GM23338 (cell line): ENCODE measurements at regions not wholly inside any gene's neighbourhood (a gene's known extent, or its start where the extent isn't known, plus 50 kb on each side); places are given as distances from the start of the nearest gene placed in this dataset.
A peak's percentile ranks its signal among the peaks of the same experiment; 100 is the strongest.

Experiments used
- ATAC-seq: fragments of 200-7000 bp; cut with Tn5 transposase; 3 replicates; pipeline ENCODE4 v1.9.1; 2020
- DNase-seq: peaks from one replicate; pipeline ENCODE4 v3.0.0-alpha.2; 2015; ENCODE audit warnings: low spot score
- H2AFZ ChIP-seq: fragments of 200-600 bp; sonication (generic); 2 replicates; pipeline ENCODE4 v1.8.0; 2016; ENCODE audit warnings: antibody characterized with exemption, mild to moderate bottlenecking, moderate library complexity
- H3F3A ChIP-seq: fragments of 200-600 bp; sonication (generic); replicated peaks from 2 replicates; pipeline ENCODE4 v1.8.0; 2017; ENCODE audit warnings: antibody characterized with exemption, mixed run types, low read depth
- H3K27ac ChIP-seq: fragments of 200-600 bp; sonication (generic); 2 replicates; pipeline ENCODE4 v1.6.1; 2016; ENCODE audit warnings: low read depth
- H3K27me3 ChIP-seq: fragments of 200-600 bp; sonication (generic); 2 replicates; pipeline ENCODE4 v1.8.0; 2016; ENCODE audit warnings: mild to moderate bottlenecking, mixed run types, moderate library complexity; ENCODE audit not compliant: insufficient read depth
- H3K36me3 ChIP-seq: fragments of 200-600 bp; sonication (generic); 2 replicates; pipeline ENCODE4 v1.8.0; 2016; ENCODE audit warnings: mild to moderate bottlenecking; ENCODE audit not compliant: insufficient read depth
- H3K4me1 ChIP-seq: fragments of 200-600 bp; sonication (generic); 2 replicates; pipeline ENCODE4 v1.8.0; 2016; ENCODE audit warnings: mild to moderate bottlenecking, moderate library complexity; ENCODE audit not compliant: insufficient read depth
- H3K4me2 ChIP-seq: fragments of 200-600 bp; sonication (generic); 2 replicates; pipeline ENCODE4 v1.7.1; 2017; ENCODE audit warnings: mixed run types
- H3K4me3 ChIP-seq: fragments of 200-600 bp; sonication (generic); 2 replicates; pipeline ENCODE4 v1.6.1; 2016; ENCODE audit warnings: mixed run types
- H3K79me2 ChIP-seq: fragments of 200-600 bp; sonication (generic); replicated peaks from 2 replicates; pipeline ENCODE4 v1.8.0; 2017; ENCODE audit warnings: mild to moderate bottlenecking; ENCODE audit not compliant: insufficient read depth
- H3K9me2 ChIP-seq: fragments of 200-600 bp; sonication (generic); 2 replicates; pipeline ENCODE4 v1.8.0; 2017; ENCODE audit not compliant: insufficient read depth
- H4K20me1 ChIP-seq: fragments of 200-600 bp; sonication (generic); replicated peaks from 2 replicates; pipeline ENCODE4 v1.8.0; 2017; ENCODE audit warnings: mild to moderate bottlenecking; ENCODE audit not compliant: insufficient read depth
- H3K27ac Mint-ChIP-seq: 2 replicates; pipeline ENCODE4 v1.8.0; 2020; ENCODE audit warnings: inconsistent platforms, mild to moderate bottlenecking, moderate library complexity, mixed read lengths
- H3K27me3 Mint-ChIP-seq: 3 replicates; pipeline ENCODE4 v1.8.0; 2022; ENCODE audit warnings: low read depth, mild to moderate bottlenecking, moderate library complexity, mixed read lengths, inconsistent platforms; ENCODE audit not compliant: insufficient read depth, poor library complexity
- H3K36me3 Mint-ChIP-seq: 3 replicates; pipeline ENCODE4 v1.8.0; 2021; ENCODE audit warnings: low read depth, mild to moderate bottlenecking, inconsistent platforms, moderate library complexity, mixed read lengths
- H3K4me1 Mint-ChIP-seq: 3 replicates; pipeline ENCODE4 v1.8.0; 2020; ENCODE audit warnings: mild to moderate bottlenecking, inconsistent platforms, mixed read lengths
- H3K4me3 Mint-ChIP-seq: 3 replicates; pipeline ENCODE4 v1.8.0; 2021; ENCODE audit warnings: moderate library complexity, mild to moderate bottlenecking, inconsistent platforms, mixed read lengths
- H3K9me3 Mint-ChIP-seq: 3 replicates; pipeline ENCODE4 v1.8.0; 2020; ENCODE audit warnings: moderate library complexity, mild to moderate bottlenecking, inconsistent platforms, mixed read lengths
- CREB1 ChIP-seq: fragments of 250-450 bp; sonication (Bioruptor Pico); IDR thresholded peaks from 2 replicates; pipeline ENCODE4 v1.5.0; 2020; ENCODE audit warnings: low read depth, mild to moderate bottlenecking, moderate library complexity
- ETS1 ChIP-seq: IDR thresholded peaks from 2 replicates; pipeline ENCODE4 v1.6.1; 2016; ENCODE audit warnings: antibody characterized with exemption
- JUNB ChIP-seq: IDR thresholded peaks from one replicate; pipeline ENCODE4 v1.6.1; 2016; ENCODE audit warnings: antibody characterized with exemption; ENCODE audit not compliant: unreplicated experiment
- NANOG ChIP-seq: IDR thresholded peaks from 2 replicates; pipeline ENCODE4 v1.6.1; 2016; ENCODE audit warnings: antibody characterized with exemption, borderline replicate concordance
- POLR2AphosphoS5 ChIP-seq: IDR thresholded peaks from 2 replicates; pipeline ENCODE4 v1.6.1; 2016; ENCODE audit warnings: antibody characterized with exemption, low read depth
- STAT1 ChIP-seq: IDR thresholded peaks from one replicate; pipeline ENCODE4 v1.6.1; 2016; ENCODE audit warnings: antibody characterized with exemption; ENCODE audit not compliant: unreplicated experiment
- ZNF331 ChIP-seq: fragments of 250-450 bp; sonication (Bioruptor Pico); IDR thresholded peaks from 2 replicates; pipeline ENCODE4 v1.5.0; 2020; ENCODE audit warnings: low read depth, mild to moderate bottlenecking, moderate library complexity
- ZNF462 ChIP-seq: fragments of 250-450 bp; sonication (Bioruptor Pico); IDR thresholded peaks from 2 replicates; pipeline ENCODE4 v1.5.0; 2020; ENCODE audit warnings: mild to moderate bottlenecking, moderate library complexity
- TF ChIP-seq, protein P1 (sequence below), 2 experiments: fragments of 200-600 bp in 1 of 2; sonication (generic) in 1 of 2; conservative IDR thresholded peaks; 2 replicates each; pipeline versions ENCODE4 v1.5.1 to v1.6.1; 2016 to 2017; ENCODE audit warnings: antibody characterized with exemption in 2 of 2, low read depth in 2 of 2, mild to moderate bottlenecking in 2 of 2, moderate library complexity in 1 of 2

DNA sequence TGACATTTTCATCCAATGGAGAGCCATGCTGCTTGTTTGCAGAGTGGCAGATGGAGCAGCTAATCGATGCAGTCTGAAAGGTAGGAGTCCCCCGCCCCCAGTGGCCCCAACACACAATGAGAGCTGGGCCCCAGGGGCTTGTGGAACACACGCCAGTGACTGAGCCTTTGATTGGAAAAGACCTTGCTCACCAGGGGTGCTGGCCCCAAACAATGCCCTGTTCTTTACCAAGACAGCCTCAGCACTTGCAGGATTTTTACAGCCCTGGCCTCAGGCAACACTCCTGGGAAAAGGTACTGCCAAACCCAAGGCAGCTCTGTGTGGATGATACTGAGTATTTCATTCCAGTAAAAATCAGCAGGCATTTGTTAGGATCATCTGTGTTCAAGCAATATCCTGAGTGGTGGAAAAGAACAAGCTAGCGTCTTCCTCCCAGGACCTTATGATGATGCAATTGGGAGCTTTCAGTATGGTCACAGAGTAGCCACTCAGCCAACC is 276.8 kb upstream of the CLINT1 start:
- peak; percentile 77 for DNase-seq
- Histone ChIP-seq H3K79me2 (no peaks in the 10 kb centered on the region), H3K27ac (no peak overlapping the region), H3K9me2 (peaks cover 5% of the 10 kb centered on the region; the same call in 1 of the 2 replicates), H3K27me3 (no peaks in the 10 kb centered on the region), H3K4me1 (peaks cover 20% of the 10 kb centered on the region), H3K4me2 (peak overlapping the region; percentile 45; the same call in 1 of the 2 replicates), H4K20me1 (no peaks in the 10 kb centered on the region), H2AFZ (peak overlapping the region; percentile 77), H3F3A (no peaks in the 10 kb centered on the region), H3K36me3 (no peaks in the 10 kb centered on the region), H3K4me3 (no peak overlapping the region)
- TF ChIP-seq POLR2AphosphoS5 (no peak), NANOG (no peak), ZNF331 (CRISPR knock-in tag) (no peak), ETS1 (no peak)
- TF ChIP-seq, protein P1, sequence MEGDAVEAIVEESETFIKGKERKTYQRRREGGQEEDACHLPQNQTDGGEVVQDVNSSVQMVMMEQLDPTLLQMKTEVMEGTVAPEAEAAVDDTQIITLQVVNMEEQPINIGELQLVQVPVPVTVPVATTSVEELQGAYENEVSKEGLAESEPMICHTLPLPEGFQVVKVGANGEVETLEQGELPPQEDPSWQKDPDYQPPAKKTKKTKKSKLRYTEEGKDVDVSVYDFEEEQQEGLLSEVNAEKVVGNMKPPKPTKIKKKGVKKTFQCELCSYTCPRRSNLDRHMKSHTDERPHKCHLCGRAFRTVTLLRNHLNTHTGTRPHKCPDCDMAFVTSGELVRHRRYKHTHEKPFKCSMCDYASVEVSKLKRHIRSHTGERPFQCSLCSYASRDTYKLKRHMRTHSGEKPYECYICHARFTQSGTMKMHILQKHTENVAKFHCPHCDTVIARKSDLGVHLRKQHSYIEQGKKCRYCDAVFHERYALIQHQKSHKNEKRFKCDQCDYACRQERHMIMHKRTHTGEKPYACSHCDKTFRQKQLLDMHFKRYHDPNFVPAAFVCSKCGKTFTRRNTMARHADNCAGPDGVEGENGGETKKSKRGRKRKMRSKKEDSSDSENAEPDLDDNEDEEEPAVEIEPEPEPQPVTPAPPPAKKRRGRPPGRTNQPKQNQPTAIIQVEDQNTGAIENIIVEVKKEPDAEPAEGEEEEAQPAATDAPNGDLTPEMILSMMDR (conservative IDR thresholded peaks at IDR 0.05; ENCODE audit: low read depth in 2 of 2), result no peak
- H3K4me1 Mint-ChIP-seq, result peaks cover 23% of the 10 kb centered on the region
- H3K4me3 Mint-ChIP-seq, result no peak overlapping the region
- ATAC-seq, result peak; percentile 99
- peaks cover 3% of the 10 kb centered on the region for H3K27me3 Mint-ChIP-seq
- H3K9me3 Mint-ChIP-seq, result no peaks in the 10 kb centered on the region
- H3K36me3 Mint-ChIP-seq, result no peaks in the 10 kb centered on the region
- no peak overlapping the region for H3K27ac Mint-ChIP-seq

DNA sequence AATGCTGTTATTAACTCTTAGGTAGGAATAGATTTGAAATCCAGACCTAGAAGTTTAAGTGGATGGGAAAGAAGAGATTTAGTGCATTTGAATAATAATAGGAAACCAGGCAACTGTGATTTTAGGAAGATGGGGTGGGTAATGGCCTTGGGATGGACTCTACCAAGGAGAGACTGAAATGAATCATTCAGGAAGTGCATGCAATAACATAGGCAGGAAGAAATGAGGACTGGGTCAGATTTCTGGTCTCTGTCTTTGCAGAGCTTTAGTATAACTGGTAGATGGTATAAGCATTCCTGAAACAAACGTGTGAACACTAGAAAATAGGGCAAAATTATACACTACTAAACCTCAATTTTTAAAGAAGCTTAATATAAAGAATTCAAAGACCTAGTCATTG is 274.4 kb upstream of the CLINT1 start:
- no peaks in the 10 kb centered on the region for H3K27me3 ChIP-seq
- H3K4me1 ChIP-seq, result peaks cover 20% of the 10 kb centered on the region
- TF ChIP-seq POLR2AphosphoS5 (no peak), ZNF462 (CRISPR knock-in tag) (no peak), CREB1 (CRISPR knock-in tag) (no peak), JUNB (no peak), STAT1 (no peak)
- no peaks in the 10 kb centered on the region for H3K36me3 Mint-ChIP-seq
- H3F3A ChIP-seq, result no peaks in the 10 kb centered on the region
- H3K27ac Mint-ChIP-seq, result no peak overlapping the region
- no peaks in the 10 kb centered on the region for H3K36me3 ChIP-seq
- no peaks in the 10 kb centered on the region for H3K9me3 Mint-ChIP-seq
- H3K9me2 ChIP-seq, result peaks cover 3% of the 10 kb centered on the region; the same call in 1 of the 2 replicates
- DNase-seq (no peak), ATAC-seq (no peak)
- no peak overlapping the region for H3K4me2 ChIP-seq
- H3K27ac ChIP-seq, result no peak overlapping the region
- no peaks in the 10 kb centered on the region for H4K20me1 ChIP-seq
- H3K27me3 Mint-ChIP-seq, result peaks cover 3% of the 10 kb centered on the region
- H3K4me1 Mint-ChIP-seq, result peaks cover 20% of the 10 kb centered on the region
- H3K79me2 ChIP-seq, result no peaks in the 10 kb centered on the region
- H3K4me3 Mint-ChIP-seq, result no peak overlapping the region
- H2AFZ ChIP-seq, result no peak overlapping the region
- no peak overlapping the region for H3K4me3 ChIP-seq
